Neuronal stem cell (in vitro differentiated cells): ENCODE measurements at regions not wholly inside any gene's neighbourhood (a gene's known extent, or its start where the extent isn't known, plus 50 kb on each side); places are given as distances from the start of the nearest gene placed in this dataset.

Source experiments
- DNase-seq: peaks from one replicate; pipeline ENCODE4 v3.0.0-alpha.2; 2013; ENCODE audit warnings: low spot score
- H2AFZ ChIP-seq: one replicate; pipeline ENCODE4 v1.6.1; 2013; ENCODE audit warnings: mild to moderate bottlenecking, low read length, inconsistent platforms
- H2AK5ac ChIP-seq: 2 replicates; pipeline ENCODE4 v1.6.1; 2013; ENCODE audit warnings: low read depth, mild to moderate bottlenecking, inconsistent platforms, low read length, moderate library complexity, mixed read lengths
- H2BK120ac ChIP-seq: 2 replicates; pipeline ENCODE4 v1.6.1; 2013; ENCODE audit warnings: low read depth, mild to moderate bottlenecking, inconsistent platforms, low read length, moderate library complexity, mixed read lengths
- H2BK12ac ChIP-seq: one replicate; pipeline ENCODE4 v1.6.1; 2013; ENCODE audit warnings: low read length, inconsistent platforms
- H2BK15ac ChIP-seq: 2 replicates; pipeline ENCODE4 v1.6.1; 2013; ENCODE audit warnings: mild to moderate bottlenecking, low read length, inconsistent platforms, mixed read lengths
- H2BK5ac ChIP-seq: one replicate; pipeline ENCODE4 v1.6.1; 2013; ENCODE audit warnings: inconsistent platforms, mild to moderate bottlenecking, low read length, moderate library complexity
- H3K14ac ChIP-seq: one replicate; pipeline ENCODE4 v1.6.1; 2013; ENCODE audit warnings: low read length, inconsistent platforms
- H3K18ac ChIP-seq: 2 replicates; pipeline ENCODE4 v1.6.1; 2013; ENCODE audit warnings: low read length, inconsistent platforms
- H3K23ac ChIP-seq: 2 replicates; pipeline ENCODE4 v1.6.1; 2013; ENCODE audit warnings: low read depth, mild to moderate bottlenecking, mixed read lengths, low read length, inconsistent platforms; ENCODE audit not compliant: poor library complexity
- H3K27ac ChIP-seq: replicated peaks from 3 replicates; pipeline ENCODE4 v1.5.1; 2013; ENCODE audit warnings: low read length, inconsistent platforms
- H3K27me3 ChIP-seq, 3 experiments: 2 replicates each; pipeline ENCODE4 v1.6.1; 2013; ENCODE audit warnings: low read length in 3 of 3, mild to moderate bottlenecking in 2 of 3, inconsistent platforms in 1 of 3, low read depth in 1 of 3, mixed read lengths in 1 of 3, moderate library complexity in 1 of 3; ENCODE audit not compliant: control insufficient read depth in 3 of 3, insufficient read depth in 3 of 3
- H3K36me3 ChIP-seq, 2 donors: replicated peaks in 1 of 2; 2 replicates each; pipeline ENCODE4 v1.6.1; 2013; ENCODE audit warnings: low read length in 2 of 2; ENCODE audit not compliant: control insufficient read depth in 2 of 2, insufficient read depth in 2 of 2
- H3K4ac ChIP-seq: 2 replicates; pipeline ENCODE4 v1.6.1; 2013; ENCODE audit warnings: inconsistent platforms, mild to moderate bottlenecking, low read length, moderate library complexity
- H3K4me1 ChIP-seq, 2 donors: 1 replicate in 1 of 2; 2 replicates in 1 of 2; pipeline ENCODE4 v1.6.1; 2013; ENCODE audit warnings: low read length in 2 of 2, low read depth in 1 of 2; ENCODE audit not compliant: control insufficient read depth in 2 of 2, insufficient read depth in 1 of 2
- H3K4me2 ChIP-seq: one replicate; pipeline ENCODE4 v1.6.1; 2013; ENCODE audit warnings: mild to moderate bottlenecking, low read length, inconsistent platforms; ENCODE audit not compliant: insufficient read depth, poor library complexity, severe bottlenecking
- H3K4me3 ChIP-seq, 2 donors: 2 replicates each; pipeline ENCODE4 v1.5.1; 2013; ENCODE audit warnings: low read length in 2 of 2, mild to moderate bottlenecking in 2 of 2, inconsistent platforms in 1 of 2, moderate library complexity in 1 of 2
- H3K79me1 ChIP-seq: one replicate; pipeline ENCODE4 v1.6.1; 2013; ENCODE audit warnings: low read depth, mild to moderate bottlenecking, inconsistent platforms, low read length, moderate library complexity
- H3K9ac ChIP-seq: one replicate; pipeline ENCODE4 v1.6.1; 2013; ENCODE audit warnings: mild to moderate bottlenecking, low read depth, low read length, inconsistent platforms; ENCODE audit not compliant: poor library complexity
- H3K9me3 ChIP-seq, 2 donors: replicated peaks in 1 of 2; 2 replicates each; pipeline versions ENCODE3 to v1.6.1; 2013; ENCODE audit warnings: low read length in 2 of 2, mild to moderate bottlenecking in 2 of 2, inconsistent platforms in 1 of 2, low read depth in 1 of 2, mixed read lengths in 1 of 2, moderate library complexity in 1 of 2; ENCODE audit not compliant: control insufficient read depth in 2 of 2, insufficient read depth in 1 of 2
- H4K8ac ChIP-seq: one replicate; pipeline ENCODE4 v1.6.1; 2013; ENCODE audit warnings: low read depth, mild to moderate bottlenecking, inconsistent platforms, low read length, moderate library complexity
- H4K91ac ChIP-seq: one replicate; pipeline ENCODE4 v1.6.1; 2013; ENCODE audit warnings: low read length, low read depth, mild to moderate bottlenecking, inconsistent platforms; ENCODE audit not compliant: poor library complexity
- WGBS, 2 donors: extraction: QIAGEN DNeasy Blood & Tissue Kit; methylation state at CpG; one replicate each; pipeline ENCODE4 v1.1.7; 2013; ENCODE audit warnings: missing lambda C conversion rate in 2 of 2, mixed read lengths in 1 of 2; ENCODE audit not compliant: insufficient read length in 2 of 2, insufficient replicate concordance in 1 of 2; ENCODE audit errors: extremely low coverage in 2 of 2; 5-methylcytosine and 5-hydroxymethylcytosine counted together

- WGBS, 2 donors: no CpG with 5 or more reads among the region's 5 CpGs
- H2BK120ac ChIP-seq: no peak overlapping the region
- H2AFZ ChIP-seq: no peak overlapping the region
- H4K91ac ChIP-seq: no peak overlapping the region
- no peak overlapping the region for H3K4me2 ChIP-seq
- no peaks in the 10 kb centered on the region for H3K4me1 ChIP-seq
- no peak overlapping the region for H3K14ac ChIP-seq
- H2BK12ac ChIP-seq: no peak overlapping the region
- no peak overlapping the region for H3K23ac ChIP-seq
- no peak overlapping the region for H3K27ac ChIP-seq
- H3K4me3 ChIP-seq: no peak overlapping the region
- H4K8ac ChIP-seq: no peak overlapping the region
- no peak for DNase-seq
- no peaks in the 10 kb centered on the region for H3K27me3 ChIP-seq
- no peak overlapping the region for H2BK5ac ChIP-seq
- H2AK5ac ChIP-seq: no peak overlapping the region
- H3K9ac ChIP-seq: no peak overlapping the region
- no peaks in the 10 kb centered on the region for H3K36me3 ChIP-seq
- no peak overlapping the region for H3K4ac ChIP-seq
- H3K79me1 ChIP-seq: no peaks in the 10 kb centered on the region
- no peaks in the 10 kb centered on the region for H3K9me3 ChIP-seq
- H3K18ac ChIP-seq: no peak overlapping the region
- H2BK15ac ChIP-seq: no peak overlapping the region
Measured at GRCh38 chr10:51020200-51020599, 54.1 kb upstream of the PRKG1 start.

- Histone ChIP-seq H3K4me2 (no peak overlapping the region), H3K36me3 (no peaks in the 10 kb centered on the region), H3K4me1 (no peaks in the 10 kb centered on the region), H2AK5ac (no peak overlapping the region), H2BK120ac (no peak overlapping the region), H2BK12ac (no peak overlapping the region), H3K9me3 (no peaks in the 10 kb centered on the region), H2AFZ (no peak overlapping the region), H3K27me3 (no peaks in the 10 kb centered on the region), H2BK15ac (no peak overlapping the region), H3K9ac (no peak overlapping the region), H2BK5ac (no peak overlapping the region), H3K4ac (no peak overlapping the region), H4K8ac (no peak overlapping the region), H3K27ac (no peak overlapping the region), H3K79me1 (no peaks in the 10 kb centered on the region), H3K23ac (no peak overlapping the region), H3K18ac (no peak overlapping the region), H3K14ac (no peak overlapping the region), H4K91ac (no peak overlapping the region), H3K4me3 (no peak overlapping the region)
- DNase-seq: no peak
- WGBS, 2 donors: no CpG with 5 or more reads among the region's 5 CpGs
Measured at GRCh38 chr10:51022933-51023585, 51.2 kb upstream of the PRKG1 start.

DNA sequence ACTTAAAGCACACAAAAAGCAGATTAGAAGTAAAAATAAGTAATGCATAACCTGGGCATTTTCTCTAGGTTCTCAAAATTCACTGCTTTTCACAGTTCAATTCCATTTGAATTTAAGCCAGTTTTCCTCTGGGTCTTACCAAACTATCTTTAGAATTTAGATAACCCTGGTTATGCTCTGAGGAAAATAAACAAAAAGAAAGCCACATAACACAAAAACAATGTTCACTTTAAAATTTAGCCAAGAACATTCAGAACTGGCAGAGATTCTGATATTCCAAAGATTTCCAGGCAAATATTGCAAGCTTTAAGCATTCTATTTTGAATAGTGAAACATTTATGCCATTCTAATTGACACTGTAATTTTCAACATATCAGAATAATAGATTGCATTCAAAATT lies 50.7 kb upstream of the PRKG1 start:
- no peaks in the 10 kb centered on the region for H3K4me1 ChIP-seq
- H2BK5ac ChIP-seq: no peak overlapping the region
- H4K8ac ChIP-seq: no peak overlapping the region
- no peak overlapping the region for H3K4me3 ChIP-seq
- no peak overlapping the region for H3K27ac ChIP-seq
- H2AFZ ChIP-seq: no peak overlapping the region
- H3K14ac ChIP-seq: no peak overlapping the region
- H3K79me1 ChIP-seq: no peaks in the 10 kb centered on the region
- H2AK5ac ChIP-seq: no peak overlapping the region
- H3K4ac ChIP-seq: no peak overlapping the region
- H3K27me3 ChIP-seq: no peaks in the 10 kb centered on the region
- H3K4me2 ChIP-seq: no peak overlapping the region
- no peak overlapping the region for H3K23ac ChIP-seq
- H2BK120ac ChIP-seq: no peak overlapping the region
- no peak overlapping the region for H4K91ac ChIP-seq
- no peak overlapping the region for H2BK15ac ChIP-seq
- H2BK12ac ChIP-seq: no peak overlapping the region
- DNase-seq: no peak
- no peak overlapping the region for H3K9ac ChIP-seq
- no peak overlapping the region for H3K18ac ChIP-seq
- no peaks in the 10 kb centered on the region for H3K9me3 ChIP-seq
- no peaks in the 10 kb centered on the region for H3K36me3 ChIP-seq
